NCI-H748 treated with DMSO at 0.1 percent for 48 hours (cell line): ENCODE measurements at regions not wholly inside any gene's neighbourhood (a gene's known extent, or its start where the extent isn't known, plus 50 kb on each side); places are given as distances from the start of the nearest gene placed in this dataset.
"Not testable (repeated sequence)": the region's sequence is repeated elsewhere in the genome, so short reads cannot be mapped to it uniquely, and the experiment has no call there.

ENCODE experiments used
- DNase-seq: peaks from one replicate; lab custom pipeline; 2025; lab: John Stamatoyannopoulos, UW

- not testable (repeated sequence) for DNase-seq
Measured at GRCh38 chr9:102174202-102174601, 435.8 kb upstream of the GRIN3A start.

GRCh38 chr9:102164247-102164646 is 425.8 kb upstream of the GRIN3A start:
- DNase-seq = no peak

DNA sequence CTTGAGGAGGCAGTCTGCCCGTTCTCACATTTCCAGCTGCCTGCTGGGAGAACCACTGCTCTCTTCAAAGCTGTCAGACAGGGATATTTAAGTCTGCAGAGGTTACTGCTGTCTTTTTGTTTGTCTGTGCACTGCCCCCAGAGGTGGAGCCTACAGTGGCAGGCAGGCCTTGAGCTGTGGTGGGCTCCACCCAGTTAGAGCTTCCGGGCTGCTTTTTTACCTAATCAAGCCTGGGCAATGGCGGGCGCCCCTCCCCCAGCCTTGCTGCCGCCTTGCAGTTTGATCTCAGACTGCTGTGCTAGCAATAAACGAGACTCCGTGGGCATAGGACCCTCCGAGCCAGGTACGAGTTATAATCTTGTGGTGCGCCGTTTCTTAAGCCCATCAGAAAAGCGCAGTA is 414.6 kb upstream of the GRIN3A start:
- not testable (repeated sequence) for DNase-seq

DNA sequence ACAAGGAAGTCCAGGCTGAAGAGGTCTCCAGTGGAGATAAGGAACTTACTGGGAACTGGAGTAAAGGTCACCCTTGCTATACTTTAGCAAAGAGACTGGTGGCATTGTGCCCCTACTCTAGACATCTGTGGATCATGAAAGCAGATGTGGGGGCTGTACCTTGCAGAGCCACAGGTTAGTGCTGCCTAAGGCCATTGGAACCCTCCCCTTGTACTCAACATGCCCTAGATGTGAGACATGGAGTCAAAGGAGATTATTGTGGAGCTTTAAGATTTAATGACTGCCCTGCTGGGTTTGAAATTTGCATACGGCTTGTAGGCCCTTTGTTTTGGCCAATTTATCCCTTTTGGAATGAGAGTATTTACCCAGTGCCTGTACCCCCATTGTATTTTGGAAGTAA is 397.3 kb upstream of the GRIN3A start:
- no peak for DNase-seq

GRCh38 chr9:102124465-102124864 is 386.0 kb upstream of the GRIN3A start:
- DNase-seq = no peak

DNA sequence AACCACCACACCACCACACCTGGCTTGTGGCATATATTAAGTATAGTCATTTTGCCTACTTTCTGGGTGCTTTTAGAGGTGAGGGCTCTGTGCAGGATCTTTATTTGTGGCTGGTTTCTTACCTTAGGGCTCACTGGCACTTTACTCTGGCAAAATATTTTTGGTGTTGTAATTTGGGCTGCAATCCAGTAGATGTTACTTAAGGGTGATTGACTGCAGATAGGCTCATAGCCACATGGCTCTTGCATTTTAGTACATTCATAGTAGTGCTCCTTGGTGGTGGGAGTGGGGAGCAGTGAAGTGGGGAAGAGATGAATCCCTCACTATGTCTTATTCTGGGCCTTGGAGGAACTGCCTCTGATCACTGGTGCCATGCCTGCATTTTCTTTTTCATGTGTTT is 376.1 kb upstream of the GRIN3A start:
- no peak for DNase-seq

GRCh38 chr9:102113191-102113590 is 374.7 kb upstream of the GRIN3A start:
- DNase-seq = no peak

- no peak for DNase-seq
Measured at GRCh38 chr9:102106439-102106838, 368.0 kb upstream of the GRIN3A start.

GRCh38 chr9:102101723-102102122 is 363.3 kb upstream of the GRIN3A start:
- no peak for DNase-seq

DNA sequence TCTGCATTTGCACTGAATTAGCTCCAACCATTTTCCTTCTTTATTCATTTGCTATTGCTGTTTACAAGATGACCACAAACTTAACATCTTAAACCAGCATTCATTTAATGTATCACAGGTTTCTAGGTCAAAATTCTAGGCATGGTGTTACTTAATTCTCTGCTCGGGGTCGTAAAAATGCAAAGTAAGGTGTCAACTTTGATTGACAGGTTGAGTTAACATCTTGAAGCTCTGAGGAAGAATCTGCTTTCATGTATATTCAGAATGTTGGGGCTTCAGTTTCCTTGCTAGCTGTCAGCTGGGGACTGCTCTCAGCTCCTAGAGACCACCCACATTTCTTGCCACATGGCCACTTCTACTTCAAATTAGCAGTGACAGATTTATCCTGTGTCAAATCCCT is 348.7 kb upstream of the GRIN3A start:
- DNase-seq = no peak

- no peak for DNase-seq
Measured at GRCh38 chr9:102085548-102085947, 347.1 kb upstream of the GRIN3A start.

- DNase-seq = no peak
Measured at GRCh38 chr9:102072059-102072764, 333.8 kb upstream of the GRIN3A start.

DNA sequence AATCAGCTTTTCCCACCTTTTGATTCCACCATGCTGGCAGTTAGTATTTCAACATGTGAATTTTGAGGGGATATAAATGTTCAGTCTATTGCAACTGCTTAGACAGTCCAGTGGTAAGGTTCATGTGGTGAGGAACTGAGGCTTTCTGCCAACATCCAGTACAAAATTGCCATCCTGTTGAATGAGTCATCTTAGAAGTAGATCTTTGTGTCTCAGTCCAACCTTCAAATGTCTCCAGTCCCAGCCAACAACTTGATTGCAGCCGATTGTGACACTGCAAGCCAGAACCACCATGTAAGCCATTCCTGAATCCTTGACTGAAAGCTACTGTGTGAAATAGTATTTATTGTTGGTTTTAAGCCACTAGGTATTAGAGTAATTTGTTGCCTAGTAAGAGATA is 331.5 kb upstream of the GRIN3A start:
- DNase-seq = no peak

GRCh38 chr9:102054811-102055210 is 316.4 kb upstream of the GRIN3A start:
- no peak for DNase-seq

DNA sequence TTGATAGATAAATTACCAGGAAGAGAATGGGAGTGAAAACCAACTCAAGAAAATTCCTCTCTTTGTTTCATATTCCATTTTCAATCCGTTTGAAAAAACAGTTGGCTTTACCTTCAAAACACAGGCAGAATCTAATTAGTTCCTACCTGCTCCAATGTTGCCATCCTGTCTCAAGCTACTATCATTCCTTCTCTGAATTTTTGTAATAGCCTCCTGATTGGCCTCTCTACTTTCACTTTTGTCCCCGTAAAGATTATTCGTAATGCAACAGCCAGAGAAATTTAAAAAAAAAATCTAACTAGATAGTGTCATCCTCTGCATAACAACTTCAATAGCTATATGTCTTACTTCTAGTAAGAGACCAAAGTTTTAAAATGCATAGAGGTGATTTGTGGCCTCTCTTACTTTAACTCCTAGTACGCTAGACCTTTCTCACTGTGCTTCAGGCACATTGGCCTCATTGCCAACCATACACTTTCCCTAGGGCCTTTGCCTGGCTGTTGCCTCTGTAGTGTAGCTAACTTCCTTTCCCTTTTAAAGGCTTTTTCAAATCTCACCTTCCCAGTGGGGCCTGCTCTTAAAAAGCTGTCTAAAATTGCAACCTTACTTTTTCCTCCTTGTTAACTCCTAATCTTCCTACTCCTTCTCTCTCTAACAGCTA is 311.3 kb upstream of the GRIN3A start:
- no peak for DNase-seq

- no peak for DNase-seq
Measured at GRCh38 chr9:102047549-102047948, 309.1 kb upstream of the GRIN3A start.

- no peak for DNase-seq
Measured at GRCh38 chr9:102044133-102044532, 305.7 kb upstream of the GRIN3A start.

DNA sequence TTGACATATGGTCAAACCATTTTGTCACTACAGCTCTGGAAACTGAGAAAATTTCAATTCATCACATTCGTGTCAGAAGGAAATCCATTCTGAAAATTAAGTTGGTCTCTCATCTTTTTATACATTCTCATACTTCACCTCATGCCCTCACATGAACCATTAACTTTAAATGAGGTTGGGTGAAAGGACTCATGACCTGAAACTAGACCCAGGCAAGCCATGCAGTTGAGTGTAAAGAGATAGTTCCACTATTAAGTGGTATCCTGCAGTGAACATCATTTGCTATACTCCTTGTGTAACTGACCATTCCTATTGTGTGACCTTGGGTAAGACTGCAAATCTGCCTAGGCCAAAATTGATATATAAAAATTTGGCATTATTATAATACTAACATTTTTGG is 299.6 kb upstream of the GRIN3A start:
- no peak for DNase-seq

- no peak for DNase-seq
Measured at GRCh38 chr9:102035929-102036328, 297.5 kb upstream of the GRIN3A start.

- DNase-seq = no peak
Measured at GRCh38 chr9:102032614-102033013, 294.2 kb upstream of the GRIN3A start.

- no peak for DNase-seq
Measured at GRCh38 chr9:102000956-102001355, 262.5 kb upstream of the GRIN3A start.

GRCh38 chr9:101999441-101999840 is 261.0 kb upstream of the GRIN3A start:
- peak; percentile 81 for DNase-seq

DNA sequence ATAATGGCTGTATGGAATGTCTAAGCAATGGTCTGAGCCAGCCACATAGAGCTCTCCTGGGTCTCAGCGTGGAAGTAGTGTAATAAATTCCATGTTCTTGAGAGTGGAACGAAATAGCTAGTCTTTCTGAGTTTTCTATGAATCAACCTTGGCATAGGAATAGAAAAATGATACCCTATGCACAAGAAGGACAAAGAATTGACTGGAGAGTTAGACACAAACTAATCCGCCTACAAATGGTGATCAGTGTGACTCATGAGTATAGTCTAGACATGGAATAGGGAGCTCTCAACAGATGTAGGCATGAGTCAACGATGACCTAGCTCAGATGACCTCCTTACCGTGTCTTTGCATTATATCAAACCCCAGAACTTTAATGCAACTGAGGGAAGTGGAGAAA is 256.8 kb upstream of the GRIN3A start:
- DNase-seq = no peak

DNA sequence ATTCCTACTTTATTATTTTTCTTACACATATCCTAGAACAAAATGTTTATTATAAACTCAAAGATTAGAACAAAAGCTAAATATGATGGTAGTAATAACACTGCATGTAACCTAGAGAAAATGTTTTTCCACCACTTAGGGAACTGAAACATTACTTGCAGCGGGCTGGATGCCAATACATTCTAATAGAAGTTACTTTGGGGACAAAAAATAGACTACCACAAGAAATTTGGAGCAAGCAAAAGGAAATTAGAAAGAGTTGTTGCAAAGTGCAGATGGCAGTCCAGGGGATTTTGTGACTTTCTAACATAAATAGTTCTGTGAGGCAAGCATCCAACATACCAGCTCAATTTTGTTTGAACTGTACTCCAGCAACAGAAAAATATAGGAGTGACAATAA is 255.3 kb upstream of the GRIN3A start:
- DNase-seq = no peak
